Astrocyte of the cerebellum (primary cell): ENCODE measurements at regions not wholly inside any gene's neighbourhood (a gene's known extent, or its start where the extent isn't known, plus 50 kb on each side); places are given as distances from the start of the nearest gene placed in this dataset.

Source experiments
- DNase-seq: peaks from one replicate; pipeline ENCODE4 v3.0.0-alpha.2; 2011; ENCODE audit warnings: low read depth
- H3K4me3 ChIP-seq: 2 replicates; pipeline ENCODE4 v1.5.1; 2011; ENCODE audit warnings: mild to moderate bottlenecking, low read depth, low read length, moderate library complexity
- CTCF ChIP-seq: IDR thresholded peaks from 2 replicates; pipeline ENCODE4 v1.5.1; 2012; ENCODE audit warnings: low read length, low read depth, moderate library complexity, mild to moderate bottlenecking; ENCODE audit errors: missing control alignments
- in situ Hi-C: cut with HindIII; loops from 2 replicates; pipeline ENCODE4 v1.10.0; 2017; ENCODE audit warnings: low sequenced_read_pairs

- no peak for TF ChIP-seq CTCF
- DNase-seq = no peak
- H3K4me3 ChIP-seq = no peak overlapping the region
- in situ Hi-C loops = loop anchor here (5.0 kb wide), 1 partner anchor 34 kb away; no protein-coding TSS in a partner anchor
These were observed 90.0 kb downstream of the PLCE1 start for GRCh38 chr10:94083662-94084265.

DNA sequence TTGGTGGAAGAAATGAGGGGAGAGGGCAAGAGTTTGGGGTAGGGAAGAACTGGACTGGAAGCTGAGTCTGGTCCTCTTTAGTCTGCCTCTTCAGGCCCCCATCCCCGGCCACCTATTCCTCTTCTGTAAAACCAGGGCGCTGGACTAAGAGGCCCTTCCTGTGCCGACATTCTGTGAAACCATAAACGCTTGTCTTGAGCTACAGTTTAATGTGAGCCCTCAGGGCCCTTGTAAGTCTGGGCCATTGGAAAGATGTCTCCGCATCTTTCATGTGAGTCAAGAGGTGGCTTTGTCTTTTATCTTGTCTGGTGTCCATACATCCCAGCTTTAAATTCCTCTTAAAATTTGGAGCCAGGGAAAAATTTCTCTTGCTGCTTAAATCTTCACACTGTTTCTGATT is 90.6 kb downstream of the PLCE1 start:
- no peak for TF ChIP-seq CTCF
- H3K4me3 ChIP-seq = no peak overlapping the region
- DNase-seq = no peak
- in situ Hi-C loops = loop anchor here (5.0 kb wide), 1 partner anchor 33 kb away; no protein-coding TSS in a partner anchor

- in situ Hi-C loops = no loop called here
- DNase-seq = no peak
These were observed 91.6 kb downstream of the PLCE1 start for GRCh38 chr10:94085288-94085687.

GRCh38 chr10:94085766-94086437 is 92.2 kb downstream of the PLCE1 start:
- H3K4me3 ChIP-seq = no peak overlapping the region
- TF ChIP-seq CTCF = no peak
- in situ Hi-C loops = no loop called here
- no peak for DNase-seq

More at GRCh38 chr10:94085288-94085687, 91.6 kb downstream of the PLCE1 start:
- no peak overlapping the region for H3K4me3 ChIP-seq
- no peak for TF ChIP-seq CTCF

- no peak for DNase-seq
- no peak overlapping the region for H3K4me3 ChIP-seq
- TF ChIP-seq CTCF = no peak
- in situ Hi-C loops = no loop called here
These were observed 95.2 kb downstream of the PLCE1 start for GRCh38 chr10:94088926-94089381.

GRCh38 chr10:94091649-94092048 is 97.9 kb downstream of the PLCE1 start:
- no peak for TF ChIP-seq CTCF
- no peak for DNase-seq
- in situ Hi-C loops = no loop called here
- H3K4me3 ChIP-seq = no peak overlapping the region
